WTC11 (cell line): ENCODE measurements at regions not wholly inside any gene's neighbourhood (a gene's known extent, or its start where the extent isn't known, plus 50 kb on each side); places are given as distances from the start of the nearest gene placed in this dataset.

ENCODE experiments used
- ATF1 ChIP-seq: sonication (generic); formaldehyde crosslinking; IDR thresholded peaks from 2 replicates; pipeline ENCODE4 v1.8.1; 2023; ENCODE audit warnings: mild to moderate bottlenecking, moderate library complexity, missing genetic modification reagents
- CREM ChIP-seq: sonication (generic); formaldehyde crosslinking; IDR thresholded peaks from 2 replicates; pipeline ENCODE4 v1.8.1; 2022; ENCODE audit warnings: mild to moderate bottlenecking, missing genetic modification reagents, moderate library complexity
- CTCF ChIP-seq: fragments of 200-600 bp; IDR thresholded peaks from 2 replicates; pipeline ENCODE4 v1.8.0; 2022; ENCODE audit warnings: antibody characterized with exemption
- ETV6 ChIP-seq: sonication (generic); formaldehyde crosslinking; IDR thresholded peaks from 2 replicates; pipeline ENCODE4 v1.8.1; 2022; ENCODE audit warnings: mild to moderate bottlenecking, missing genetic modification reagents
- FOXK1 ChIP-seq: sonication (generic); formaldehyde crosslinking; IDR thresholded peaks from 2 replicates; pipeline ENCODE4 v1.8.0; 2022; ENCODE audit warnings: mild to moderate bottlenecking, moderate library complexity, missing genetic modification reagents
- HMGXB4 ChIP-seq: sonication (generic); formaldehyde crosslinking; IDR thresholded peaks from 2 replicates; pipeline ENCODE4 v1.8.1; 2023; ENCODE audit warnings: mild to moderate bottlenecking, moderate library complexity, missing genetic modification reagents
- JUN ChIP-seq: sonication (generic); formaldehyde crosslinking; IDR thresholded peaks from 2 replicates; pipeline ENCODE4 v1.8.0; 2023; ENCODE audit warnings: mild to moderate bottlenecking, missing genetic modification reagents
- NFATC4 ChIP-seq: fragments of 250-450 bp; sonication (Bioruptor Pico); IDR thresholded peaks from 2 replicates; pipeline ENCODE4 v1.9.0; 2021; ENCODE audit warnings: mild to moderate bottlenecking
- PRDM15 ChIP-seq: sonication (generic); formaldehyde crosslinking; IDR thresholded peaks from 2 replicates; pipeline ENCODE4 v1.8.0; 2022; ENCODE audit warnings: missing genetic modification reagents
- ZNF121 ChIP-seq: sonication (generic); formaldehyde crosslinking; IDR thresholded peaks from 2 replicates; pipeline ENCODE4 v1.8.0; 2023; ENCODE audit warnings: missing genetic modification reagents
- ZNF138 ChIP-seq: sonication (generic); formaldehyde crosslinking; conservative IDR thresholded peaks from 2 replicates; pipeline ENCODE4 v1.8.1; 2022; ENCODE audit warnings: mild to moderate bottlenecking, moderate library complexity, missing genetic modification reagents
- TF ChIP-seq, protein P1 (sequence below): sonication (generic); formaldehyde crosslinking; conservative IDR thresholded peaks from 2 replicates; pipeline ENCODE4 v1.8.1; 2022; ENCODE audit warnings: mild to moderate bottlenecking, missing genetic modification reagents
- TF ChIP-seq, protein P2 (sequence below): sonication (generic); formaldehyde crosslinking; IDR thresholded peaks from 2 replicates; pipeline ENCODE4 v1.8.0; 2022; ENCODE audit warnings: mild to moderate bottlenecking, missing genetic modification reagents

GRCh38 chr9:80866576-80867227 lies 822.6 kb downstream of the TLE1 start:
- TF ChIP-seq CTCF (no peak), ZNF138 (CRISPR knock-in tag) (no peak), CREM (CRISPR knock-in tag) (no peak), ATF1 (CRISPR knock-in tag) (no peak), HMGXB4 (CRISPR knock-in tag) (no peak), PRDM15 (CRISPR knock-in tag) (no peak), JUN (CRISPR knock-in tag) (no peak), ETV6 (CRISPR knock-in tag) (no peak), ZNF121 (CRISPR knock-in tag) (no peak), FOXK1 (CRISPR knock-in tag) (no peak), NFATC4 (CRISPR knock-in tag) (no peak)
- TF ChIP-seq, protein P1, sequence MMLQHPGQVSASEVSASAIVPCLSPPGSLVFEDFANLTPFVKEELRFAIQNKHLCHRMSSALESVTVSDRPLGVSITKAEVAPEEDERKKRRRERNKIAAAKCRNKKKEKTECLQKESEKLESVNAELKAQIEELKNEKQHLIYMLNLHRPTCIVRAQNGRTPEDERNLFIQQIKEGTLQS (CRISPR knock-in tag): no peak
- TF ChIP-seq, protein P2, sequence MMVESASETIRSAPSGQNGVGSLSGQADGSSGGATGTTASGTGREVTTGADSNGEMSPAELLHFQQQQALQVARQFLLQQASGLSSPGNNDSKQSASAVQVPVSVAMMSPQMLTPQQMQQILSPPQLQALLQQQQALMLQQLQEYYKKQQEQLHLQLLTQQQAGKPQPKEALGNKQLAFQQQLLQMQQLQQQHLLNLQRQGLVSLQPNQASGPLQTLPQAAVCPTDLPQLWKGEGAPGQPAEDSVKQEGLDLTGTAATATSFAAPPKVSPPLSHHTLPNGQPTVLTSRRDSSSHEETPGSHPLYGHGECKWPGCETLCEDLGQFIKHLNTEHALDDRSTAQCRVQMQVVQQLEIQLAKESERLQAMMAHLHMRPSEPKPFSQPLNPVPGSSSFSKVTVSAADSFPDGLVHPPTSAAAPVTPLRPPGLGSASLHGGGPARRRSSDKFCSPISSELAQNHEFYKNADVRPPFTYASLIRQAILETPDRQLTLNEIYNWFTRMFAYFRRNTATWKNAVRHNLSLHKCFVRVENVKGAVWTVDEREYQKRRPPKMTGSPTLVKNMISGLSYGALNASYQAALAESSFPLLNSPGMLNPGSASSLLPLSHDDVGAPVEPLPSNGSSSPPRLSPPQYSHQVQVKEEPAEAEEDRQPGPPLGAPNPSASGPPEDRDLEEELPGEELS (CRISPR knock-in tag): no peak
